ENCODE measurements at regions not wholly inside any gene's neighbourhood (a gene's known extent, or its start where the extent isn't known, plus 50 kb on each side); places are given as distances from the start of the nearest gene placed in this dataset.

- no peak for TF ChIP-seq CREB1 (CRISPR knock-in tag; IDR thresholded peaks at IDR 0.05; ENCODE audit: low read depth)
- no peak for TF ChIP-seq ZNF114 (CRISPR knock-in tag; IDR thresholded peaks at IDR 0.05)
These were observed 786.8 kb downstream of the BRD1 start (continued) for GRCh38 chr22:49040754-49041467.

DNA sequence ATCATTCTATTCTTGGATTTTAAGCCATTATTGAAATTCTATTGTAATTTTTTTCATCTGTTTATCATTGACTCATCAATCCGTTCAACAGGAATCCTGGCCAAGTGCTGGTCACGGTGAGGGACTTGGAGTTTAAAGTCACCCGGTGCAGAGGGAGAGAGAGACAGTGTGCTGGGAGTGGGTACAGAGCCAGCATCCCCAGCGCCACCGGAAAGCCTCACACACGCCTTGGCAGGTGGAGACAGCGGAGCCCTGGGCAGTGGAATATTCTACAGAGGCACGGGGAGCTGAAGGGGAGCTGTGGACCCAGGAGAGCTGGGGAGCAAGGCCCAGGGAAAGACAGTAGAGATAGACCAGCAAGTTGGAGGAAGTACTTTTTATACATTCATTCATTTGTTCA is 787.6 kb downstream of the BRD1 start:
- DNase-seq (ENCODE audit: low spot score) = no peak
- H4K20me1 ChIP-seq (replicated peaks; ENCODE audit: insufficient read depth) = no peaks in the 10 kb centered on the region
- no peak for TF ChIP-seq ZNF114 (CRISPR knock-in tag; IDR thresholded peaks at IDR 0.05)
- TF ChIP-seq POLR2AphosphoS5 (IDR thresholded peaks at IDR 0.05; ENCODE audit: low read depth) = no peak
- no peak for TF ChIP-seq ZNF331 (CRISPR knock-in tag; IDR thresholded peaks at IDR 0.05; ENCODE audit: low read depth)
- TF ChIP-seq STAT1 (IDR thresholded peaks at IDR 0.05; ENCODE audit: unreplicated experiment) = no peak
- no peak for TF ChIP-seq EZH2phosphoT487 (IDR thresholded peaks at IDR 0.05; ENCODE audit: unreplicated experiment)
- TF ChIP-seq CREB1 (CRISPR knock-in tag; IDR thresholded peaks at IDR 0.05; ENCODE audit: low read depth) = no peak
- TF ChIP-seq, protein P1, sequence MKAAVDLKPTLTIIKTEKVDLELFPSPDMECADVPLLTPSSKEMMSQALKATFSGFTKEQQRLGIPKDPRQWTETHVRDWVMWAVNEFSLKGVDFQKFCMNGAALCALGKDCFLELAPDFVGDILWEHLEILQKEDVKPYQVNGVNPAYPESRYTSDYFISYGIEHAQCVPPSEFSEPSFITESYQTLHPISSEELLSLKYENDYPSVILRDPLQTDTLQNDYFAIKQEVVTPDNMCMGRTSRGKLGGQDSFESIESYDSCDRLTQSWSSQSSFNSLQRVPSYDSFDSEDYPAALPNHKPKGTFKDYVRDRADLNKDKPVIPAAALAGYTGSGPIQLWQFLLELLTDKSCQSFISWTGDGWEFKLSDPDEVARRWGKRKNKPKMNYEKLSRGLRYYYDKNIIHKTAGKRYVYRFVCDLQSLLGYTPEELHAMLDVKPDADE (IDR thresholded peaks at IDR 0.05) = no peak
- TF ChIP-seq EZH2 (IDR thresholded peaks at IDR 0.05; ENCODE audit: low read depth, unreplicated experiment) = no peak
- no peak overlapping the region for H3K27ac Mint-ChIP-seq
- H3K4me1 Mint-ChIP-seq = peaks cover 6% of the 10 kb centered on the region
- H2AFZ ChIP-seq = no peak overlapping the region
- H3K4me3 Mint-ChIP-seq = no peak overlapping the region
- H3K4me3 ChIP-seq = no peak overlapping the region
- H3K9me3 Mint-ChIP-seq = peaks cover 5% of the 10 kb centered on the region; the same call in 2 of the 3 replicates
- no peak for ATAC-seq
- no peak overlapping the region for H3K4me2 ChIP-seq
- H3F3A ChIP-seq (replicated peaks; ENCODE audit: low read depth) = no peaks in the 10 kb centered on the region
- H3K4me1 ChIP-seq (ENCODE audit: insufficient read depth) = no peaks in the 10 kb centered on the region
- no peaks in the 10 kb centered on the region for H3K27me3 ChIP-seq (ENCODE audit: insufficient read depth)
- H3K79me2 ChIP-seq (replicated peaks; ENCODE audit: insufficient read depth) = no peaks in the 10 kb centered on the region
- H3K36me3 Mint-ChIP-seq (ENCODE audit: low read depth) = no peaks in the 10 kb centered on the region; the same call in 2 of the 3 replicates
- no peaks in the 10 kb centered on the region for H3K9me2 ChIP-seq (ENCODE audit: insufficient read depth)
- no peaks in the 10 kb centered on the region; the same call in 1 of the 2 replicates for H3K36me3 ChIP-seq (ENCODE audit: insufficient read depth)
- H3K27me3 Mint-ChIP-seq (ENCODE audit: insufficient read depth, low read depth, poor library complexity) = peaks cover 17% of the 10 kb centered on the region
- no peak overlapping the region for H3K27ac ChIP-seq (ENCODE audit: low read depth)

DNA sequence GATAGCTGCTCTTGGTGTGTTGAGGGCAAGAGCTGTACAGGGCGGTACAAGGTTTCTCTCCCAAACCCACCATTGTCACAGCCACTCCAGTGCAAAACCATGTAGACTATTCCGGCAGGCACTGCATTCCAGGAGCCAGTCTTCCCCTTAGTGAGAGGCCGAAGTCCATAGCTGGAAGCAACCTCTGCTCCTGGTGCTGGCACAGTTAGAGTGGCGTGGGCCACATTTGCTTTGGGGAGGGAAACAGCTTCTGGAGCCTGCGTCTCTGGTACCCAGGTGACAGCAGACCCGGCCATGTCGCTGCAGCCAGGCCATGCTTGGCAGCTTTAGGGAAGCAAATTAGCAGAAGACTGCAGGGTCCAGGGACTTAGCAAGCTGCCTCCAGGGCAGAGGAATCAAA is 788.0 kb downstream of the BRD1 start:
- H3K4me1 ChIP-seq (ENCODE audit: insufficient read depth) = no peaks in the 10 kb centered on the region
- H3K27ac Mint-ChIP-seq = no peak overlapping the region
- no peak overlapping the region for H3K4me3 Mint-ChIP-seq
- no peak overlapping the region for H3K27ac ChIP-seq (ENCODE audit: low read depth)
- H4K20me1 ChIP-seq (replicated peaks; ENCODE audit: insufficient read depth) = no peaks in the 10 kb centered on the region
- H3K9me2 ChIP-seq (ENCODE audit: insufficient read depth) = no peaks in the 10 kb centered on the region
- H3K27me3 ChIP-seq (ENCODE audit: insufficient read depth) = no peaks in the 10 kb centered on the region
- DNase-seq (ENCODE audit: low spot score) (no peak), ATAC-seq (no peak)
- no peak overlapping the region for H2AFZ ChIP-seq
- no peaks in the 10 kb centered on the region for H3F3A ChIP-seq (replicated peaks; ENCODE audit: low read depth)
- no peaks in the 10 kb centered on the region; the same call in 1 of the 2 replicates for H3K36me3 ChIP-seq (ENCODE audit: insufficient read depth)
- peaks cover 6% of the 10 kb centered on the region for H3K4me1 Mint-ChIP-seq
- H3K79me2 ChIP-seq (replicated peaks; ENCODE audit: insufficient read depth) = no peaks in the 10 kb centered on the region
- peaks cover 21% of the 10 kb centered on the region for H3K27me3 Mint-ChIP-seq (ENCODE audit: insufficient read depth, low read depth, poor library complexity)
- H3K36me3 Mint-ChIP-seq (ENCODE audit: low read depth) = no peaks in the 10 kb centered on the region; the same call in 2 of the 3 replicates
- H3K4me3 ChIP-seq = no peak overlapping the region
- peaks cover 5% of the 10 kb centered on the region for H3K9me3 Mint-ChIP-seq
- H3K4me2 ChIP-seq = no peak overlapping the region
- TF ChIP-seq, protein P2, sequence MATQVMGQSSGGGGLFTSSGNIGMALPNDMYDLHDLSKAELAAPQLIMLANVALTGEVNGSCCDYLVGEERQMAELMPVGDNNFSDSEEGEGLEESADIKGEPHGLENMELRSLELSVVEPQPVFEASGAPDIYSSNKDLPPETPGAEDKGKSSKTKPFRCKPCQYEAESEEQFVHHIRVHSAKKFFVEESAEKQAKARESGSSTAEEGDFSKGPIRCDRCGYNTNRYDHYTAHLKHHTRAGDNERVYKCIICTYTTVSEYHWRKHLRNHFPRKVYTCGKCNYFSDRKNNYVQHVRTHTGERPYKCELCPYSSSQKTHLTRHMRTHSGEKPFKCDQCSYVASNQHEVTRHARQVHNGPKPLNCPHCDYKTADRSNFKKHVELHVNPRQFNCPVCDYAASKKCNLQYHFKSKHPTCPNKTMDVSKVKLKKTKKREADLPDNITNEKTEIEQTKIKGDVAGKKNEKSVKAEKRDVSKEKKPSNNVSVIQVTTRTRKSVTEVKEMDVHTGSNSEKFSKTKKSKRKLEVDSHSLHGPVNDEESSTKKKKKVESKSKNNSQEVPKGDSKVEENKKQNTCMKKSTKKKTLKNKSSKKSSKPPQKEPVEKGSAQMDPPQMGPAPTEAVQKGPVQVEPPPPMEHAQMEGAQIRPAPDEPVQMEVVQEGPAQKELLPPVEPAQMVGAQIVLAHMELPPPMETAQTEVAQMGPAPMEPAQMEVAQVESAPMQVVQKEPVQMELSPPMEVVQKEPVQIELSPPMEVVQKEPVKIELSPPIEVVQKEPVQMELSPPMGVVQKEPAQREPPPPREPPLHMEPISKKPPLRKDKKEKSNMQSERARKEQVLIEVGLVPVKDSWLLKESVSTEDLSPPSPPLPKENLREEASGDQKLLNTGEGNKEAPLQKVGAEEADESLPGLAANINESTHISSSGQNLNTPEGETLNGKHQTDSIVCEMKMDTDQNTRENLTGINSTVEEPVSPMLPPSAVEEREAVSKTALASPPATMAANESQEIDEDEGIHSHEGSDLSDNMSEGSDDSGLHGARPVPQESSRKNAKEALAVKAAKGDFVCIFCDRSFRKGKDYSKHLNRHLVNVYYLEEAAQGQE (IDR thresholded peaks at IDR 0.05; ENCODE audit: unreplicated experiment) = no peak
- no peak for TF ChIP-seq JUNB (IDR thresholded peaks at IDR 0.05; ENCODE audit: unreplicated experiment)
- TF ChIP-seq CREB1 (CRISPR knock-in tag; IDR thresholded peaks at IDR 0.05; ENCODE audit: low read depth) = no peak
- TF ChIP-seq ZNF331 (CRISPR knock-in tag; IDR thresholded peaks at IDR 0.05; ENCODE audit: low read depth) = no peak
- TF ChIP-seq EZH2phosphoT487 (IDR thresholded peaks at IDR 0.05; ENCODE audit: unreplicated experiment) = no peak
- no peak for TF ChIP-seq ZNF114 (CRISPR knock-in tag; IDR thresholded peaks at IDR 0.05)
- TF ChIP-seq CTCF (conservative IDR thresholded peaks at IDR 0.05; ENCODE audit: low read depth in 2 of 2) = no peak

Measured in GM23338 (cell line).